Breast epithelium (tissue), 3 donors: ENCODE measurements at regions not wholly inside any gene's neighbourhood (a gene's known extent, or its start where the extent isn't known, plus 50 kb on each side); places are given as distances from the start of the nearest gene placed in this dataset.

Source experiments
- POLR2A ChIP-seq: fragments of 450-650 bp; IDR thresholded peaks from one replicate; pipeline ENCODE4 v1.6.1; 2016; ENCODE audit warnings: antibody characterized with exemption, mild to moderate bottlenecking, moderate library complexity
- POLR2AphosphoS5 ChIP-seq, 3 donors: sonication (generic); formaldehyde crosslinking; IDR thresholded peaks; one replicate each; pipeline ENCODE4 v1.6.1; 2017; ENCODE audit warnings: antibody characterized with exemption in 3 of 3
- TF ChIP-seq, protein P1 (sequence below), 3 donors: fragments of 450-650 bp; IDR thresholded peaks; one replicate each; pipeline ENCODE4 v1.5.1; 2016 to 2017; ENCODE audit warnings: antibody characterized with exemption in 3 of 3, mild to moderate bottlenecking in 3 of 3, moderate library complexity in 3 of 3

DNA sequence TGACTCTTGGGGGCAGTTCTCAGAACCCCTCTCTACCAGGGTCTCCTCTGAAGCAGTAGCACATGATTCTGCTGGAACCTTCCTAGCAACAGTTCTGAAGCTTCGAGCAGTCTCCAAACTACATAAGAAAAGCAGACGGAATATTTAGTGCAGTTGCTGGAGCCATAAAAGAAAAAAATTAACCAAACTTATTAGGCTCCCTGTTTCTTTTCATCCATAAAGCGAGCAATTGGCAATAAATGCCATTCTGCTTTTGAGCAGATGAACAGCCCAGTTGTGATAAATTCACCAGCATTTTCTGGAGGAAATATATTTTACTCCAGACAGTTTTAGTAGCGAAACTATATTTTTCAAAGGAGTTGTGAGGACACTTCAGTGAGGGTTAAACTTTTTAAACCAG lies 250.1 kb upstream of the BOD1L1 start:
- TF ChIP-seq, protein P1, sequence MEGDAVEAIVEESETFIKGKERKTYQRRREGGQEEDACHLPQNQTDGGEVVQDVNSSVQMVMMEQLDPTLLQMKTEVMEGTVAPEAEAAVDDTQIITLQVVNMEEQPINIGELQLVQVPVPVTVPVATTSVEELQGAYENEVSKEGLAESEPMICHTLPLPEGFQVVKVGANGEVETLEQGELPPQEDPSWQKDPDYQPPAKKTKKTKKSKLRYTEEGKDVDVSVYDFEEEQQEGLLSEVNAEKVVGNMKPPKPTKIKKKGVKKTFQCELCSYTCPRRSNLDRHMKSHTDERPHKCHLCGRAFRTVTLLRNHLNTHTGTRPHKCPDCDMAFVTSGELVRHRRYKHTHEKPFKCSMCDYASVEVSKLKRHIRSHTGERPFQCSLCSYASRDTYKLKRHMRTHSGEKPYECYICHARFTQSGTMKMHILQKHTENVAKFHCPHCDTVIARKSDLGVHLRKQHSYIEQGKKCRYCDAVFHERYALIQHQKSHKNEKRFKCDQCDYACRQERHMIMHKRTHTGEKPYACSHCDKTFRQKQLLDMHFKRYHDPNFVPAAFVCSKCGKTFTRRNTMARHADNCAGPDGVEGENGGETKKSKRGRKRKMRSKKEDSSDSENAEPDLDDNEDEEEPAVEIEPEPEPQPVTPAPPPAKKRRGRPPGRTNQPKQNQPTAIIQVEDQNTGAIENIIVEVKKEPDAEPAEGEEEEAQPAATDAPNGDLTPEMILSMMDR (IDR thresholded peaks at IDR 0.05) = no peak
- TF ChIP-seq POLR2A = no peak
- no peak for TF ChIP-seq POLR2AphosphoS5 (IDR thresholded peaks at IDR 0.05)
